ENCODE measurements at regions not wholly inside any gene's neighbourhood (a gene's known extent, or its start where the extent isn't known, plus 50 kb on each side); places are given as distances from the start of the nearest gene placed in this dataset.
"Not testable (repeated sequence)": the region's sequence is repeated elsewhere in the genome, so short reads cannot be mapped to it uniquely, and the experiment has no call there.

DNA sequence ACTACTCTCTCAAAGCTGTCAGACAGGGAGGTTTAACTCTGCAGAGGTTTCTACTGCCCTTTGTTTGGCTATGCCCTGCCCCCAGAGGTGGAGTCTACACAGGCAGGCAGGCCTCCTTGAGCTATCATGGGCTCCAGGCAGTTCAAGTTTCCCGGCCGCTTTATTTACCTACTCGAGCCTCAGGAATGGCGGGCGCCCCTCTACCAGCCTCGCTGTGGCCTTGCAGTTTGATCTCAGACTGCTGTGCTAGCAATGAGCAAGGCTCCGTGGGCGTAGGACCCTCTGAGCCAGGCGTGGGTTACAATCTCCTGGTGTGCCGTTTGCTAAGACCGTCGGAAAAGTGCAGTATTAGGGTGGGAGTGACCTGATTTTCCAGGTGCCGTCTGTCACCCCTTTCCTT is 124.3 kb downstream of the PTCHD1 start:
- not testable (repeated sequence) for DNase-seq

DNA sequence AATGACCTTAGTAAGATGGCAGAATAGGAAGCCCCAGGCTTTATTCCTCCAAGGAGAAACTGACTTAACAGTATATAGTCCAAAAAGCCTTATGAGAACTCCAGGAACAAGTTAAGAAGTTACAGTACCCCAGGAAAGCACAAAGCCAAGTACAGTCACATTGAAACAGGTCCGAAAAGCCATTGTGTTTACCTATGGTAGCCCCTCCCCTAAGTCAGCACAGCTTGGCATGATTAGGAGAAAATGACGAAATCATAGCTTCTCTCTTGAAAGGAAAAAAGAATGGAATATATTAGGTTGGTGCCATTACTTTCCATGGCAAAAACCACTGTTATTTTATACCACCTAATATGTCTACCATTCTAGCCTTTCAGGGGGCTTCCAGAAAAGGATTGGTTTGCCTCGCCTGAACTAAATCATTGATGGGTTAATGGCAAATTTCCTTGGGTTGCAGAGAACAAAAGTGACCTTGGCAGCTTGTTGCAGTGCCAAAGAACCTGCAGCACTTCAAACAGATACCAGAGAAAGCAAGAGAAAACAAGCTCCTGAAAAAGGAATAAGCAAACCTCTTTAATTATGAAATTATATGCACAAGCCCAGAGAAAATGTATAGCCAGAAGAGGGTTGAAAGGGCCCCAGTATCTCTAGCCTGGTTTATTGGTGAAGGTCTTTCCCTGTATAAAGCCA is 130.6 kb downstream of the PTCHD1 start:
- no peak for DNase-seq

DNA sequence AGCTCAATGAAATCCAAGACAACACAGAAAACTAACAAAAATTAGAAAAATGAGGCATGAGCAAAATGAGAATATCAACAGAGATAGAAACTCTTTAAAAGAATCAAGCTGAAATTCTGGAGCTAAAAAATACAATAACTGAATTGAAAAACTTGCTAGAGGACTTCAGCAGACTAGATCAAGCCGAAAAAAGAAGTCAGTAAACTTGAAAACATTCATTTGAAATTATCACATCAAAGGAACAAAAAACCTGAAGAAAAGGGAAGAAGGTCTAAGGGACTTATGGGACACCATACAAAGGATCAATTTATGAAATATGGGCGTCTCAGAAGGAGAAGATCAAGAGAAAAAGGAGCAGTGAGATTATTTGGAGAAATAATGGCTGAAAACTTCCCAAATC is 131.3 kb downstream of the PTCHD1 start:
- DNase-seq = no peak

- no peak for DNase-seq
These were observed 143.4 kb downstream of the PTCHD1 start for GRCh38 chrX:23478056-23478455.

DNA sequence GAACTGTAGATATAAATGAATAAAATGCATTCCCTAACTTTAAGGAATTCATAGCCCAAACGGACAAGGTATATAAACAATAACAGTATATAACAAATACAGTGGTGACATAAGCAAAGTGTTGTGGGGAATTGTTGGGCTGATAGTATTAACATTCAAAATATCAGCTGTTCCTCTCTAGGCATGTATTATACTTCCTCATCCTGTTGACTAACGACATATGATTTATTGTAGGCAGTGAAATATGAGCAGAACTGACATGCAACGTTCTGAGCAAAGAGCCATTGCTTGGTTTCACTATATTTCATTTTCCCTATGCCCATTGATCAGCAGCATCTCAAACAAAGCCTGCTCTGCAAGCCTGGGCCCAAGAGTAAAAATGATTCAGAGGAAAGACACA is 143.9 kb downstream of the PTCHD1 start:
- DNase-seq = no peak

DNA sequence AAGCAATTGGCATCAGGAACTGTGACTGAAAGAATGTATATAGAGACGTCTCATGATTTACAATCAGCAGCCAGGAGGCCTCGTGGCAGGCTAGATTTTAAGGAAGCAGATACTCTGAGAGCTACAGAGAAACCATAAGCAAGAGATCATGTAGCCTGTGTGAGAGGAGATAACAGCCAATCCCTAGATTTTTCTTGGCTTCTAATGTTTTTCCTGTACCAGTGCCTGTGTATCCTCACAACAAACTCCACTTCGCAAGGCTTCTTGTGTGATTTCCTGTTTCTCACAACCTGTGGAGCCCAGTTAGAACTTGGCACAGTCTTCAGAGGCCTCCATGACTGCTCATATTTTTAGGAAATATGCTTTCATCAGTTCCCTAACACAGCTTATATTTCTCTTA is 147.9 kb downstream of the PTCHD1 start:
- no peak for DNase-seq

- DNase-seq = no peak
These were observed 148.7 kb downstream of the PTCHD1 start for GRCh38 chrX:23483396-23483795.

DNA sequence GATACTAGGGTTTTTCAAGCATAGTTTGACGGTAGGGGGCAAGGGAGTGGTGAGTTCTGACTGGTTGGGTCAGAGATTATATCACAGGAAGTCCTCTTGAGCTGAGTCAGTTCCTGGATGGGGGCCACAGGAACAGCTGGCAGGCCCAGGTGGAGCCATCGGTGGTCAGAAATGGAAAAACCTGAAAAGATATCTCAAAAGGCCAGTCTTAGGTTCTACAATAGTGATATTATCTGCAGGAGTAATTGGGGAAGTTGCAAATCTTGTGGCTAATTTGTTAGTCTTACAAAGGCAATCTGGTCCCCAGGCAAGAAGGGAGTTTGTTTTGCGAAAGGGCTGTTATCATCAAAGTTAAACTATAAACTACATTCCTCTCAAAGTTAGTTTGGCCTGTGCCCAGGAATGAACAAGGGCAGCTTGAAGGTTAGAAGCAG is 159.3 kb downstream of the PTCHD1 start:
- peak; percentile 32 for DNase-seq

- DNase-seq = no peak
These were observed 160.1 kb downstream of the PTCHD1 start for GRCh38 chrX:23494741-23495140.

- no peak for DNase-seq
These were observed 163.3 kb downstream of the PTCHD1 start for GRCh38 chrX:23497919-23498318.

GRCh38 chrX:23501974-23502373 is 165.3 kb upstream of the PRDX4 start:
- DNase-seq = no peak

DNA sequence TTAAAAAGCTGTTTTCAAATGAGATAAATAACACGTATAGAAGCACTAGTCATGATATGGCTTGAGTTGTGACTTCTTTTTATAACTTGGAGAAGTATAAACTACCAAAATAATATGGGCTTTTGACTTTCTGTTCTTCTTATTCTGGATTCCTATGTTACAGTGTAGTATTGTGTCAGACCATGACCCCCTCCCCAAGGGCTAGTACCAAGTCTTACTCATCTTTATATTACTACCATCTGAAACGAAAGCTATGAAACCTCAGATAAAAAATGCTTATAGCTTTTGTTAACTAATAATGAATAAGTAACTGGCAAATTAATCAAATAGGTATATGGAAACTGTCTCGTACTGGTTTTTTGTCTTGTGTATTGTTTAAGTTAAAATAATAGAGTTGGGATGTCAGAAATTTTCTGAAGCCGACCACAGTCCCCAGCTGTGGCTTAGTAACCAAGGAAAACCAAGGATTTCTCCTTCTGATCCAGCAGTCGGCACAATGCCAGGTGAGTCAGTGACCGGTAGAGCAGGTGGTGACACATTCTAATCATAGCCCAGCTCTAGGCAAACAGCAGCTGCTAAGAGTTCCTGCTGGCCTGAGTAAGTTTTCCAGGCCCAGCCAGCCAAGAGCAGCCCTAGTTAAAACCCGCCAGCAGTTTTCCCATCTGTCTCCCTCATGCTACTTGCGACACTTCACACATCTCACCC is 163.3 kb upstream of the PRDX4 start:
- DNase-seq = peak; percentile 64

- no peak for DNase-seq
These were observed 162.8 kb upstream of the PRDX4 start for GRCh38 chrX:23504540-23504884.

DNA sequence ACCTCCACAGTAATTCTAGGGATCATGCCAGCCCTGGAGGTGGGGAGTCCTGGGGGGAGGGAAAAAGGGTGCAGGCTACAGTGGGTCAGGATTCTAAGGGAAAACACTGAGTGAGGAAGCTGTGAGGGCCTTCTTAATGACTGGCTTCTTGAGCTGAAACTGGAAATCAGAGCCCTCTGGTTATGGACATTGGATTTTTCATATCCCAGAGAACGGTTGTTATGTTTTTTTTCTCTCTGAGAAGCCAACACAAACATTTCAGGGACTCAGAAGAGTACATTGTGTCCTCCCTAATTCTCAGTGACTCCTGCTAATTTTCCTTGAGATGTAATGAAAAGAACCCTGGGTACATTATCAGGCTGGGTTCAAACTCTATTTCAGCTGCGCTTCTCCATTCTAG is 162.4 kb upstream of the PRDX4 start:
- DNase-seq = no peak

DNA sequence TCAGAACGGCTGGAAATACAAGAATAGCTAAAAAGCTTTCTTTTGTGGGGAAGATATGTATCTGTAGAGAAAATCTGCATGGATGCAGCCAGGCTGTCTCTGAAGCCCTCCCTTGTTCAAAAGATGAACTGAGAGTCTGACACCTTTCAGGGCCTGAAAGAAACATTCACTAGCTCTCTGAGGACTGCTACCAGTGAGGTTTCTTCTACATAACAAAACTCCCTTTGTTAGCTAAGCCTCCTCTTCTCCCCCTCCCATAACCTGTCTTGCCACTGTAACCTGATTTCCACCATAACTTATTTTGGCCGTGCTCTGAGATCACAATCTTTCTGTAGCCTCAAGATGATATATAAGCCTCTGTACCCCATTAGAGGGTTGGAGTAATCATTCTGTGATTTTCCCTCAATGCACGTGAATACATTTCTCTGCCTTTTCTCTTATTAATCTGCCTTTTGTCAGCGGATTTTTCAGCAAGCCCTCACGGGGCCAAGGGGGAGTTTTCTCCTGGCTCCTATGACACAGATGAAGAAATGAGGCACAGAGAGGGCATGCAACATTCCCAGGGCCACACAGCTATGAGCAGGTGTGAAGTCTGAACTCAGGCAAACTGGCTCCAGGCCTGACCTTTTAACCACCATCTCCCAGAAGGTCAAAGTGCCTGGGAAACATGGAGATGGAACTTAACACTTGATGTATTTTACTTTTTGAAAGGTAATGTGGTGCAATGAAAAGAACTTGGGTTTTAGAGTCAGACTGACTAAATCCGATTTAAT is 161.6 kb upstream of the PRDX4 start:
- no peak for DNase-seq

GRCh38 chrX:23509256-23509655 is 158.0 kb upstream of the PRDX4 start:
- no peak for DNase-seq

DNA sequence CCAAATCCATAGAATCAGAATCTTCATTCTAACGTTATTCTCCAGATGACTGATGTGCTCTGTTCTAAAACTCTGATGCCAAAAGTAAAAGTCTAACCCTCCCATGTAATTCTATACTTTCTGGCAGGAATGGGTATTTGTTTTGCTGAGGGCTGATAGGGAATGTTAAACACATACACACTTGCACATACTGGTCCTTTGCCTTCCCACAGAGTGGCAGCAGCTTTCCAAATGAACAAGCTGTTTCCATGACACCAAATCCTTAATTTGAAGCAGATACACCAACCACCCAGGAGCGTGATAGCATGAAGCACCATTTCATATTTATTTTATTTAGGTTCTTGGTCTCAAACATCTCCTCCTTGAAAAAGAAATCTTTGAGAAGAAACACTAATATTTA is 155.5 kb upstream of the PRDX4 start:
- no peak for DNase-seq

- DNase-seq = no peak
These were observed 154.2 kb upstream of the PRDX4 start for GRCh38 chrX:23513121-23513520.

DNA sequence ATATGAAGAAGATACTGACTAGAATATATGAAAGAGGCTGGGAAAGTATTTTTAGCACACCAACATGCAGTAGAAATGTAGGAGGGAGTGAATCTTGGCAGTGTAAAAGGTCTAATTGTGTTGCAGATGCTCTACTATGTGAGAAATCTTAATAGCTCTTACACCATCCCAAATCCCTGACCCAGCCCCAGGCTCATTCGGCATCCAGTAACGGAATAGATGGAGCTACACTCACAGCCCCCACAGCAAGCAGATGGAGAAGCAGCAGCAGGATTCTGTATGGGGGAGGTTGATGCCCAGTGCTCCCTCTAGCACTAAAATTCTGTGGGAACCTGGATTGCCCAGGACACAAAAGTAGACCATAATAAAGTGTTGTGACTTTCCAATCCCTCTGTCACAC is 153.2 kb upstream of the PRDX4 start:
- no peak for DNase-seq

DNA sequence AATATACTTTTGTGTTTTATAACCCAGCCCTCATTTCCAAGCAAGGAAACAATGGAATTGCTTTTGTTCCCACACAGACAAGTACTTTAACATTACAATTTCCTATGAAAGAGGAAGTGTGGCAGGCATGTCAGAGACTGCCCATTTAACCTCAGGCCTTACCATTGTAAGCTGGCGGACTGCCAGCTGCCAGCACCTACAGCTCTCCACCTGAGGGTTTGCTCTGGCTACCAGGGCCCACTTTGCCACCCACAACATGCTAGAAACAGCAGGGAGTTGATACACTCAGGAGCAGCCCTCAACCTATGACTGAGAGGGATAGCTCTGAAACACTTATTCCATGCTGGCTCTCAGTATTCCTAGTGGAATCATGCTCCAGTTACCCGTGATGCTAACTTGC is 152.3 kb upstream of the PRDX4 start:
- no peak for DNase-seq

- DNase-seq = not testable (repeated sequence)
These were observed 144.2 kb upstream of the PRDX4 start for GRCh38 chrX:23523026-23523657.

DNA sequence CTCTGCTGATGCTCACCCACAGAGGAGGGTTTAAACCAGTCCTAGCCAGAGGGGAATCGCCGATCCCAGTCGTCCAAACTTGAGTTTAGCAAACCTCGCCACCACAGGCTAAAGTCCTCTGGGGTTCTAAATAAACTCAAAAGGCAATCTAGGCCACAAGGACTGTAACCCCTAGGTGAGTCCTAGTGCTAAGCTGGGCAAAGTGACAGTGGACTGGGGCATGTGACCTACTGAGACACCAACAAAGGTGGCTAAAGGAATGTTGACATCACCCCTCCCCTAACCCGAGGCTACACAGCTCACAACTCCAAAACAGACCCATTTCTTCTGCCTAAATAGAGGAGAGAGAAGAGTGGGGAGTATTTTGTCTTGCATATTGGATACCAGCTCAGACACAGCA is 142.8 kb upstream of the PRDX4 start:
- DNase-seq = no peak

- no peak for DNase-seq
These were observed 141.8 kb upstream of the PRDX4 start for GRCh38 chrX:23525531-23525930.

- DNase-seq = no peak
These were observed 126.8 kb upstream of the PRDX4 start for GRCh38 chrX:23540532-23540931.
